Tibial artery (tissue), 4 donors: ENCODE measurements at regions not wholly inside any gene's neighbourhood (a gene's known extent, or its start where the extent isn't known, plus 50 kb on each side); places are given as distances from the start of the nearest gene placed in this dataset.
"Not testable (repeated sequence)": the region's sequence is repeated elsewhere in the genome, so short reads cannot be mapped to it uniquely, and the experiment has no call there.

Experiments
- DNase-seq, 2 donors: peaks; one replicate each; pipeline ENCODE4 v3.0.0-alpha.2; 2019
- H3K27ac ChIP-seq, 2 donors: fragments of 200-600 bp; sonication (generic) in 1 of 2; 1 replicate in 1 of 2; 2 replicates in 1 of 2; pipeline ENCODE4 v1.5.1; 2018 to 2019; ENCODE audit warnings: mild to moderate bottlenecking in 1 of 2
- H3K27me3 ChIP-seq, 2 donors: fragments of 200-600 bp; sonication (generic) in 1 of 2; one replicate each; pipeline versions ENCODE4 v1.5.1 to v1.6.0; 2016 to 2019
- H3K36me3 ChIP-seq, 3 donors: fragments of 200-600 bp; sonication (generic) in 2 of 3; one replicate each; pipeline ENCODE4 v1.5.1; 2016 to 2019; ENCODE audit warnings: mild to moderate bottlenecking in 2 of 3
- H3K4me1 ChIP-seq, 4 donors: fragments of 200-600 bp; sonication (generic) in 2 of 4; 1 replicate in 3 of 4; 2 replicates in 1 of 4; pipeline ENCODE4 v1.5.1; 2016 to 2019
- H3K4me3 ChIP-seq, 2 donors: fragments of 200-600 bp; sonication (generic) in 1 of 2; 1 replicate in 1 of 2; 2 replicates in 1 of 2; pipeline ENCODE4 v1.5.1; 2018 to 2019; ENCODE audit warnings: mild to moderate bottlenecking in 2 of 2
- H3K9me3 ChIP-seq, 3 donors: fragments of 200-600 bp; sonication (generic) in 1 of 3; one replicate each; pipeline ENCODE4 v1.5.1; 2016 to 2019
- intact Hi-C: fragments of 100-400 bp; cut with DNase I; formaldehyde crosslinking; loops from one replicate; pipeline ENCODE4 v1.15.0; 2023; ENCODE audit warnings: low total_unique reads
- TF ChIP-seq, protein P1 (sequence below), 2 experiments: fragments of 200-600 bp in 1 of 2; fragments of 450-650 bp in 1 of 2; IDR thresholded peaks; one replicate each; pipeline ENCODE4 v1.5.1; 2017 to 2019; ENCODE audit warnings: antibody characterized with exemption in 2 of 2, mild to moderate bottlenecking in 1 of 2, moderate library complexity in 1 of 2

DNA sequence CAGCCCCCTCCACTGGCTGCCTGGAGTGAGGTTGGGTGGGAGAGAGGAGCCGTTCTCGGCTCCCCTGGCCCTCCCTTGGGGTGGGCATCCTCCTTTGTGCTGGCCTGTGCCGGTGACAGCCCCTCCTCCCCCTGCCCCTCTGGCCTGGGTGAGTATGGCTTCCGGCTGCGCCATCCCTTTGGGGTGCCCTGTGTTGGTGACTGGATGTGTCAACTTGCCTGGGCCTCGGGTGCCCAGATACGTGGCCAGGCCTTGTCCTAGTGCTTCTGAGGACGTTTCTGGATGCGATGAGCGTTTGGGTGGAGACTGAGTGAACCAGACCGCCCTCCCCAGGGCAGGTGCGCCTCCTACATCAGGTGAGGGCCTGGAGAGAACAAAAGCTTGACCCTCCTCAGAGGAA lies 59.7 kb downstream of the PLXNA1 start:
- Histone ChIP-seq H3K4me1 (peaks cover 0 to 34% (median 22%) of the 10 kb centered on the region in 4 donors), H3K27ac (peak overlapping the region in 1 of 2 donors; percentile 76)

DNA sequence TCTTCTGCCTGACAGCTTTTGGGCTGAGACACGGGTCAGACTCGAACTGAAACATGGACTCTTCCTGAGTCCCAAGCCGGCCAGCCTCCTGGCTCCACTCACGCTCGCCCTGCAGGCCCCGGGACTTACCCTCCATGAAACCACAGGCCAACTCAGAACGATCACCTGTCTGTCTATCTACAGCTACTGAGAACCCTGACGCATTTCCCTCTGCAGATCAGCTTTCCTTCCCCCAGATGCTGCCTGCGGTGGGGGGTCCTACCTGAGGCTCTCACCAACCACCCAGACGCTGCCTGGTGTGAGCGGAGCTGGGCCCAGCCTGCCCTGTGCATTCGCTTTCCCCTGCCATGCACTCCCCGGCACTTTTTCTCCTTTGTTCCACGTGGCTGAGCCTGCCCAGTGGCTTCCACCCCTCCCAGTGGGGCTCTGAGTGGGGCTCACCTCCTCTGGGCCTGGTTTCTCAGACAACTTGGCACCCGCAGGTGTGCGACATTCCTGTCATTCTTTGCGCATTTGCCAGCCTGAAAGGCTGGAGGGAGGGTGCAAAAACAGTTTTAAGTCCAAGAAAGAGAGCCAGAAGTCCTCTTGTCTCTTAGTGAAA lies 60.2 kb downstream of the PLXNA1 start:
- H3K36me3 ChIP-seq: no peaks in the 10 kb centered on the region
- peak in 1 of 2 donors; percentile 66 for DNase-seq
- H3K27me3 ChIP-seq: no peaks in the 10 kb centered on the region
- TF ChIP-seq, protein P1, sequence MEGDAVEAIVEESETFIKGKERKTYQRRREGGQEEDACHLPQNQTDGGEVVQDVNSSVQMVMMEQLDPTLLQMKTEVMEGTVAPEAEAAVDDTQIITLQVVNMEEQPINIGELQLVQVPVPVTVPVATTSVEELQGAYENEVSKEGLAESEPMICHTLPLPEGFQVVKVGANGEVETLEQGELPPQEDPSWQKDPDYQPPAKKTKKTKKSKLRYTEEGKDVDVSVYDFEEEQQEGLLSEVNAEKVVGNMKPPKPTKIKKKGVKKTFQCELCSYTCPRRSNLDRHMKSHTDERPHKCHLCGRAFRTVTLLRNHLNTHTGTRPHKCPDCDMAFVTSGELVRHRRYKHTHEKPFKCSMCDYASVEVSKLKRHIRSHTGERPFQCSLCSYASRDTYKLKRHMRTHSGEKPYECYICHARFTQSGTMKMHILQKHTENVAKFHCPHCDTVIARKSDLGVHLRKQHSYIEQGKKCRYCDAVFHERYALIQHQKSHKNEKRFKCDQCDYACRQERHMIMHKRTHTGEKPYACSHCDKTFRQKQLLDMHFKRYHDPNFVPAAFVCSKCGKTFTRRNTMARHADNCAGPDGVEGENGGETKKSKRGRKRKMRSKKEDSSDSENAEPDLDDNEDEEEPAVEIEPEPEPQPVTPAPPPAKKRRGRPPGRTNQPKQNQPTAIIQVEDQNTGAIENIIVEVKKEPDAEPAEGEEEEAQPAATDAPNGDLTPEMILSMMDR (IDR thresholded peaks at IDR 0.05): no peak
- H3K9me3 ChIP-seq: no peaks in the 10 kb centered on the region
- peaks cover 0 to 34% (median 22%) of the 10 kb centered on the region in 4 donors for H3K4me1 ChIP-seq
- intact Hi-C loops: no loop called here
- no peak overlapping the region for H3K4me3 ChIP-seq
- H3K27ac ChIP-seq: peak overlapping the region; percentile 51 to 76

More for the DNA sequence above, 59.7 kb downstream of the PLXNA1 start:
- peak in 1 of 2 donors; percentile 49 for DNase-seq
- Histone ChIP-seq H3K4me3 (no peak overlapping the region), H3K36me3 (no peaks in the 10 kb centered on the region), H3K27me3 (no peaks in the 10 kb centered on the region), H3K9me3 (no peaks in the 10 kb centered on the region)
- intact Hi-C loops: no loop called here
- TF ChIP-seq, protein P1 (IDR thresholded peaks at IDR 0.05): no peak

DNA sequence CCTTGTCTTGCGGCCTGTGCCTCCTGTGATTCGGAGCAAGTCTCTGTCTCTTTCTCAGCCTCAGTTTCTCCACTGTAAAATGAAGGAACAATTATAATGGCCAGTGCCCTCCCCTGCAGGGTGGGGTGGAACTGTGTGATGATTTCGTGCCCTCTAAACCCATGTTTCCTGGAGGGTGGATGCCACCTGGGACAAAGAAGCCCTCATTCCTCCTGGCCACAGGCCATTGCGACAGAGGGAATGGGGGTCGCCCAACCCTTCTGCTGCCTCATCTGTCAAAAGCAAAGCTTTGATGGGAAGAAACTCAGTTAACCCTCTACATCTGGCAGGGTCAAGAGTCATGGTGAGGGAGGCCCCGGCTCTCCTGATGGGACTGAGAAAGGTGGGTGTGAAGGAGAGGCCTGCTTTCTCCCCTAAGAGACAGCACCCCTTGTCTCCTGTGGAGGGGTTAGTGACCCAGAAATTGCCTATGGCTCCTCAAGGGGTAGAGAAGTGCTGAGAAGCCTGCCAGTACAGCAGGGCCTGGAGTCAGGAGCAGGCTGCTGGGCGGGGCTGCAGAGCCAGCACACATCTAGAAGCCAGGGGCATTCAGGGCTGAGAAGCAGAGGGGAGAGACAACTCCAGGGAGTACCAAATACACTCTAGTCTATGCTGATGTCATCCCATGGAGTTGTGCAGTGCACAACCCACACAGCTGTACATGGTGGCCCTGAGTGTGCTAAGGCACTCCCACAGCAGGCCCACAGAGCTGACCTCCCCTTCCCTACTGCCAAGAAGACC lies 61.0 kb downstream of the PLXNA1 start:
- H3K27ac ChIP-seq: peak overlapping the region; percentile 51 to 76
- no peak overlapping the region for H3K4me3 ChIP-seq
- H3K36me3 ChIP-seq: no peaks in the 10 kb centered on the region
- DNase-seq: peak in 1 of 2 donors; percentile 57
- H3K4me1 ChIP-seq: peaks cover 0 to 34% (median 22%) of the 10 kb centered on the region in 4 donors
- H3K9me3 ChIP-seq: no peaks in the 10 kb centered on the region
- no peaks in the 10 kb centered on the region for H3K27me3 ChIP-seq
- TF ChIP-seq, protein P1 (IDR thresholded peaks at IDR 0.05): no peak
- intact Hi-C loops: no loop called here

DNA sequence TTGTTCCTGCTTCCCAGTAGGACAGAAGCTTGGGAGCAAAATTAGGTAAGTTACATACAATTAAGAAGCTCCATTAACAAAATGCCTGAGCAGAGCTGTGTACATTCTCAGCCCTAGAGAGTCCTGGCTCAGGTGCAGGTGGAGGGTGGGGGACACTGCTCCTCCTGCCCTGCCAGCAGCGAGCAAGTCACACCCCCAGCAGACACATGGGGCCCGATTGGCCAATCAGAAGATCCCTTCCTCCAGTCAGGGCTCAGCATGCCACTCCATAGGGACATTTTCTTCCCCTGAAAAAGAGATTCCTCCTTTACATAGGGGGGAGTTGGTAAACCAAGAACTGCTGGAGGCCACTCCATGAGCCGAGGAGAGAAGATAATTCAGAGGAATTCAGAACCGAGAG lies 62.1 kb downstream of the PLXNA1 start:
- no peaks in the 10 kb centered on the region for H3K9me3 ChIP-seq
- H3K36me3 ChIP-seq: no peaks in the 10 kb centered on the region
- H3K27me3 ChIP-seq: no peaks in the 10 kb centered on the region
- H3K27ac ChIP-seq: peak overlapping the region; percentile 9 to 44
- intact Hi-C loops: no loop called here
- TF ChIP-seq, protein P1 (IDR thresholded peaks at IDR 0.05): no peak
- H3K4me1 ChIP-seq: peaks cover 0 to 34% (median 22%) of the 10 kb centered on the region in 4 donors
- H3K4me3 ChIP-seq: no peak overlapping the region
- peak in 1 of 2 donors; percentile 63 for DNase-seq

DNA sequence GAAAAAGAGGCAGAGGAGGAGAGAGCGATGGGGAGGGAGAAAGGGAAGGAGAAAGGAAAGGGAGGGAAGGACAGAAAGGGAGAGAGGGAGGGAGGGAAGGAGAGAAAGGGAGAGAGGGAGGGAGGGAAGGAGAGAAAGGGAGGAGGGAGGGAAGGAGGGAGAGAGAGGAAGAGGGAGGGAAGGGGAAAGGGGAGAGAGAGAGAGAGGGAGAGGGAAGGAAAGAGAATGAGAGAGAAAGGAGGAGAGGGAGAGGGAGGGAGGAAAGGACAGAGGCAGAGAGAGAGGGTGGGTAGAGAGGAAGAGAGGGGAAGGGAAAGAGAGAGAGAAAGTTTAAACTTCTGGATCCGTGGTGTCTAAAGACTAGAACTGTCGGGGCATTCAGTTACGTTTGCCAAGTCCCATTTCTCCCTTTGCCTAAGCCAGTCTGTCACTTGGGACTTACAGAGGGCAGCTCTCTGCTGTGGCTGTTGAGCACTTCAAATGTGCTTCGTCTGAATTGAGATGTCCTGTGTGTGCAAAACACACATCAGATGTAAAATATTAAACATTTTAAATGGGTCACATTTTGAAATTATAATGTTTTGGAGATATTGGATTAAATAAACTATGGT lies 62.6 kb downstream of the PLXNA1 start:
- TF ChIP-seq, protein P1 (IDR thresholded peaks at IDR 0.05): no peak
- Histone ChIP-seq H3K27ac (peak overlapping the region; percentile 9 to 44), H3K27me3 (no peaks in the 10 kb centered on the region), H3K36me3 (no peaks in the 10 kb centered on the region), H3K4me1 (peaks cover 0 to 34% (median 22%) of the 10 kb centered on the region in 4 donors), H3K4me3 (no peak overlapping the region), H3K9me3 (no peaks in the 10 kb centered on the region)
- intact Hi-C loops: no loop called here
- no peak for DNase-seq

DNA sequence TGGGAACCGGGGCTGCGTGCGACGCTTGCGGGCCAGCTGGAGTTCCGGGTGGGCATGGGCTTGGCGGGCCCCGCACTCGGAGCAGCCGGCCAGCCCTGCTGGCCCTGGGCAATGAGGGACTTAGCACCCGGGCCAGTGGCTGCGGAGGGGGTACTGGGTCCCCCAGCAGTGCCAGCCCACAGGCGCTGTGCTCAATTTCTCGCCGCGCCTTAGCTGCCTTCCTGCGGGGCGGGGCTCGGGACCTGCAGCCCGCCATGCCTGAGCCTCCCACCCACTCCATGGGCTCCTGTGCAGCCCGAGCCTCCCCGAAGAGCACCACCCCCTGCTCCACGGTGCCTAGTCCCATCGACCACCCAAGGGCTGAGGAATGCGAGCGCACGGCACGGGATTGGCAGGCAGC lies 63.8 kb downstream of the PLXNA1 start:
- H3K27ac ChIP-seq, H3K27me3 ChIP-seq, H3K9me3 ChIP-seq, H3K36me3 ChIP-seq, intact Hi-C loops, H3K4me3 ChIP-seq: not testable (repeated sequence)
- DNase-seq: peak in 1 of 2 donors; percentile 53
- H3K4me1 ChIP-seq: peaks cover 0 to 35% (median 24%) of the 10 kb centered on the region in 4 donors
